Liver (tissue), 8 donors: ENCODE measurements at regions not wholly inside any gene's neighbourhood (a gene's known extent, or its start where the extent isn't known, plus 50 kb on each side); places are given as distances from the start of the nearest gene placed in this dataset.

Source experiments
- DNase-seq: peaks from one replicate; pipeline ENCODE4 v3.0.0-alpha.2; 2017; ENCODE audit warnings: low spot score
- H3K27ac ChIP-seq, 2 donors: one replicate each; pipeline ENCODE4 v1.7.0; 2013; ENCODE audit warnings: inconsistent platforms in 2 of 2, low read length in 2 of 2, control low read depth in 1 of 2, low read depth in 1 of 2, mild to moderate bottlenecking in 1 of 2
- H3K27me3 ChIP-seq, 4 donors: one replicate each; pipeline versions ENCODE4 v1.6.1 to v1.7.0; 2013; ENCODE audit warnings: low read length in 3 of 4, inconsistent platforms in 1 of 4, mild to moderate bottlenecking in 1 of 4, moderate library complexity in 1 of 4; ENCODE audit not compliant: control insufficient read depth in 4 of 4, insufficient read depth in 4 of 4
- H3K36me3 ChIP-seq, 4 donors: one replicate each; pipeline versions ENCODE4 v1.6.1 to v1.7.0; 2013; ENCODE audit warnings: low read length in 3 of 4, mild to moderate bottlenecking in 3 of 4, low read depth in 1 of 4, moderate library complexity in 1 of 4; ENCODE audit not compliant: control insufficient read depth in 4 of 4, insufficient read depth in 3 of 4
- H3K4me1 ChIP-seq, 4 donors: one replicate each; pipeline versions ENCODE4 v1.6.1 to v1.7.0; 2013; ENCODE audit warnings: low read length in 3 of 4, mild to moderate bottlenecking in 3 of 4, moderate library complexity in 1 of 4; ENCODE audit not compliant: control insufficient read depth in 4 of 4, insufficient read depth in 4 of 4
- H3K4me3 ChIP-seq, 3 donors: one replicate each; pipeline versions ENCODE4 v1.6.1 to v1.7.0; 2013; ENCODE audit warnings: low read length in 3 of 3, control low read depth in 1 of 3, low read depth in 1 of 3, mild to moderate bottlenecking in 1 of 3
- H3K9ac ChIP-seq, 2 donors: one replicate each; pipeline ENCODE4 v1.7.0; 2013; ENCODE audit warnings: low read length in 2 of 2, mild to moderate bottlenecking in 2 of 2, moderate library complexity in 2 of 2, control low read depth in 1 of 2, low read depth in 1 of 2
- H3K9me3 ChIP-seq, 4 donors: one replicate each; pipeline versions ENCODE4 v1.6.1 to v1.7.0; 2013; ENCODE audit warnings: low read length in 3 of 4; ENCODE audit not compliant: control insufficient read depth in 4 of 4
- ATF3 ChIP-seq: IDR thresholded peaks from 2 replicates; pipeline ENCODE4 v1.6.1; 2016; ENCODE audit warnings: antibody characterized with exemption
- CTCF ChIP-seq: fragments of 150-350 bp; IDR thresholded peaks from 2 replicates; pipeline ENCODE4 v1.5.1; 2017; ENCODE audit warnings: improper control_type of control experiment, low read depth, low read length; ENCODE audit not compliant: missing input control
- EGR1 ChIP-seq, 2 donors: IDR thresholded peaks; 2 replicates each; pipeline ENCODE4 v1.6.1; 2016 to 2018; ENCODE audit warnings: antibody characterized with exemption in 2 of 2, low read depth in 2 of 2
- FOXA1 ChIP-seq: IDR thresholded peaks from 2 replicates; pipeline ENCODE4 v1.6.1; 2016; ENCODE audit warnings: antibody characterized with exemption
- FOXA2 ChIP-seq: IDR thresholded peaks from 2 replicates; pipeline ENCODE4 v1.6.1; 2016; ENCODE audit warnings: antibody characterized with exemption
- GABPA ChIP-seq, 2 donors: IDR thresholded peaks in 1 of 2; conservative IDR thresholded peaks in 1 of 2; 2 replicates each; pipeline ENCODE4 v1.6.1; 2016; ENCODE audit warnings: antibody characterized with exemption in 2 of 2, mild to moderate bottlenecking in 1 of 2, moderate library complexity in 1 of 2
- HNF4G ChIP-seq: IDR thresholded peaks from 2 replicates; pipeline ENCODE4 v1.6.1; 2016; ENCODE audit warnings: antibody characterized with exemption
- JUND ChIP-seq, 2 donors: IDR thresholded peaks; 2 replicates each; pipeline ENCODE4 v1.6.1; 2016; ENCODE audit warnings: antibody characterized with exemption in 2 of 2
- MAX ChIP-seq: IDR thresholded peaks from 2 replicates; pipeline ENCODE4 v1.6.1; 2016; ENCODE audit warnings: antibody characterized with exemption
- NR2F2 ChIP-seq: IDR thresholded peaks from 2 replicates; pipeline ENCODE4 v1.6.1; 2016; ENCODE audit warnings: antibody characterized with exemption
- RAD21 ChIP-seq, 2 donors: IDR thresholded peaks; 2 replicates each; pipeline ENCODE4 v1.6.1; 2016; ENCODE audit warnings: antibody characterized with exemption in 2 of 2, mild to moderate bottlenecking in 2 of 2
- RXRA ChIP-seq, 2 donors: IDR thresholded peaks; 2 replicates each; pipeline ENCODE4 v1.6.1; 2017 to 2018; ENCODE audit warnings: antibody characterized with exemption in 2 of 2, mild to moderate bottlenecking in 1 of 2
- SP1 ChIP-seq: IDR thresholded peaks from 2 replicates; pipeline ENCODE4 v1.6.1; 2018; ENCODE audit warnings: antibody characterized with exemption, mild to moderate bottlenecking
- TAF1 ChIP-seq: conservative IDR thresholded peaks from 2 replicates; pipeline ENCODE4 v1.6.1; 2016; ENCODE audit warnings: antibody characterized with exemption, mild to moderate bottlenecking
- YY1 ChIP-seq: IDR thresholded peaks from 2 replicates; pipeline ENCODE4 v1.6.1; 2016; ENCODE audit warnings: antibody characterized with exemption, mild to moderate bottlenecking
- ZBTB33 ChIP-seq: IDR thresholded peaks from 2 replicates; pipeline ENCODE4 v1.6.1; 2016; ENCODE audit warnings: antibody characterized with exemption
- WGBS: extraction: QIAGEN DNeasy Blood & Tissue Kit; methylation state at CpG from one replicate; pipeline ENCODE4 v1.1.7; 2013; 5-methylcytosine and 5-hydroxymethylcytosine counted together
- donor health status: healthy.
- donor health status: healthy.
- donor health status: healthy.
- donor health status: healthy.
- donor health status: healthy.

- H3K9ac ChIP-seq: no peak overlapping the region
- DNase-seq: no peak
- H3K4me3 ChIP-seq: no peak overlapping the region
- H3K27me3 ChIP-seq: no peaks in the 10 kb centered on the region
- H3K9me3 ChIP-seq: no peaks in the 10 kb centered on the region
- TF ChIP-seq ZBTB33: no peak
- TF ChIP-seq RAD21 (IDR thresholded peaks at IDR 0.05): no peak
- TF ChIP-seq ATF3: no peak
- TF ChIP-seq RXRA (IDR thresholded peaks at IDR 0.05): no peak
- no peak for TF ChIP-seq CTCF
- TF ChIP-seq HNF4G: no peak
- no peak for TF ChIP-seq NR2F2
- no peak for TF ChIP-seq TAF1
- no peak for TF ChIP-seq EGR1 (IDR thresholded peaks at IDR 0.05; ENCODE audit: low read depth in 2 of 2)
- no peak for TF ChIP-seq MAX
- no peak for TF ChIP-seq YY1
- no peak for TF ChIP-seq FOXA2
- no peak for TF ChIP-seq GABPA (IDR thresholded peaks at IDR 0.05 in 1 of 2, conservative IDR thresholded peaks at IDR 0.05 in 1 of 2)
- no peak for TF ChIP-seq JUND (IDR thresholded peaks at IDR 0.05)
- no peak overlapping the region for H3K27ac ChIP-seq
- WGBS: 45% methylated on average over 2 of the region's 2 CpGs
- no peaks in the 10 kb centered on the region for H3K36me3 ChIP-seq
- no peaks in the 10 kb centered on the region for H3K4me1 ChIP-seq
Observed at GRCh38 chr4:29224911-29225310, 1495.3 kb upstream of the PCDH7 start.

GRCh38 chr4:29240641-29241040, 1479.5 kb upstream of the PCDH7 start:
- Histone ChIP-seq H3K4me1 (no peaks in the 10 kb centered on the region), H3K9me3 (no peaks in the 10 kb centered on the region), H3K9ac (no peak overlapping the region), H3K27me3 (no peaks in the 10 kb centered on the region), H3K36me3 (no peaks in the 10 kb centered on the region), H3K27ac (no peak overlapping the region), H3K4me3 (no peak overlapping the region)
- TF ChIP-seq SP1: no peak
- TF ChIP-seq CTCF: no peak
- TF ChIP-seq YY1: no peak
- no peak for TF ChIP-seq EGR1 (IDR thresholded peaks at IDR 0.05; ENCODE audit: low read depth in 2 of 2)
- TF ChIP-seq FOXA1: no peak
- TF ChIP-seq MAX: no peak
- no peak for DNase-seq
